Fibroblast of the aortic adventitia (primary cell): ENCODE measurements at regions not wholly inside any gene's neighbourhood (a gene's known extent, or its start where the extent isn't known, plus 50 kb on each side); places are given as distances from the start of the nearest gene placed in this dataset.
A peak's percentile ranks its signal among the peaks of the same experiment; 100 is the strongest.

Experiments
- DNase-seq: peaks from one replicate; pipeline ENCODE4 v3.0.0-alpha.2; 2010; ENCODE audit warnings: low read depth
- H3K4me3 ChIP-seq: 2 replicates; pipeline ENCODE4 v1.5.1; 2011; ENCODE audit warnings: low read depth, mild to moderate bottlenecking, control low read depth, low read length, moderate library complexity
- CTCF ChIP-seq: IDR thresholded peaks from 2 replicates; pipeline ENCODE4 v1.5.1; 2011; ENCODE audit warnings: mild to moderate bottlenecking, low read length, control low read depth, inconsistent platforms; ENCODE audit not compliant: insufficient read depth

- TF ChIP-seq CTCF: no peak
- peak; percentile 94 for DNase-seq
- no peak overlapping the region for H3K4me3 ChIP-seq
Measured at GRCh38 chr11:15816260-15816871, 540.0 kb downstream of the SOX6 start.

- peak; percentile 36 for DNase-seq
- H3K4me3 ChIP-seq: no peak overlapping the region
- TF ChIP-seq CTCF: no peak
Measured at GRCh38 chr11:15817001-15817400, 539.3 kb downstream of the SOX6 start.

GRCh38 chr11:15818132-15818842 lies 538.1 kb downstream of the SOX6 start:
- no peak overlapping the region for H3K4me3 ChIP-seq
- no peak for TF ChIP-seq CTCF
- DNase-seq: no peak

- DNase-seq: peak; percentile 53
- TF ChIP-seq CTCF: peak; percentile 85
- H3K4me3 ChIP-seq: no peak overlapping the region
Measured at GRCh38 chr11:15819679-15820286, 536.6 kb downstream of the SOX6 start.

GRCh38 chr11:15821451-15821850 lies 534.9 kb downstream of the SOX6 start:
- TF ChIP-seq CTCF: no peak
- no peak overlapping the region for H3K4me3 ChIP-seq
- no peak for DNase-seq

- DNase-seq: peak; percentile 48
- TF ChIP-seq CTCF: no peak
- no peak overlapping the region for H3K4me3 ChIP-seq
Measured at GRCh38 chr11:15824060-15824459, 532.3 kb downstream of the SOX6 start.
